IPS-18c (cell line): ENCODE measurements at regions not wholly inside any gene's neighbourhood (a gene's known extent, or its start where the extent isn't known, plus 50 kb on each side); places are given as distances from the start of the nearest gene placed in this dataset.

ENCODE experiments used
- H3K4me3 ChIP-seq: 2 replicates; pipeline ENCODE4 v1.7.0; 2013; ENCODE audit warnings: low read depth, mild to moderate bottlenecking, low read length, moderate library complexity; ENCODE audit not compliant: insufficient read depth
- H3K9me3 ChIP-seq: one replicate; pipeline ENCODE4 v1.6.1; 2013; ENCODE audit warnings: mild to moderate bottlenecking, low read length, moderate library complexity; ENCODE audit not compliant: control insufficient read depth, insufficient read depth

DNA sequence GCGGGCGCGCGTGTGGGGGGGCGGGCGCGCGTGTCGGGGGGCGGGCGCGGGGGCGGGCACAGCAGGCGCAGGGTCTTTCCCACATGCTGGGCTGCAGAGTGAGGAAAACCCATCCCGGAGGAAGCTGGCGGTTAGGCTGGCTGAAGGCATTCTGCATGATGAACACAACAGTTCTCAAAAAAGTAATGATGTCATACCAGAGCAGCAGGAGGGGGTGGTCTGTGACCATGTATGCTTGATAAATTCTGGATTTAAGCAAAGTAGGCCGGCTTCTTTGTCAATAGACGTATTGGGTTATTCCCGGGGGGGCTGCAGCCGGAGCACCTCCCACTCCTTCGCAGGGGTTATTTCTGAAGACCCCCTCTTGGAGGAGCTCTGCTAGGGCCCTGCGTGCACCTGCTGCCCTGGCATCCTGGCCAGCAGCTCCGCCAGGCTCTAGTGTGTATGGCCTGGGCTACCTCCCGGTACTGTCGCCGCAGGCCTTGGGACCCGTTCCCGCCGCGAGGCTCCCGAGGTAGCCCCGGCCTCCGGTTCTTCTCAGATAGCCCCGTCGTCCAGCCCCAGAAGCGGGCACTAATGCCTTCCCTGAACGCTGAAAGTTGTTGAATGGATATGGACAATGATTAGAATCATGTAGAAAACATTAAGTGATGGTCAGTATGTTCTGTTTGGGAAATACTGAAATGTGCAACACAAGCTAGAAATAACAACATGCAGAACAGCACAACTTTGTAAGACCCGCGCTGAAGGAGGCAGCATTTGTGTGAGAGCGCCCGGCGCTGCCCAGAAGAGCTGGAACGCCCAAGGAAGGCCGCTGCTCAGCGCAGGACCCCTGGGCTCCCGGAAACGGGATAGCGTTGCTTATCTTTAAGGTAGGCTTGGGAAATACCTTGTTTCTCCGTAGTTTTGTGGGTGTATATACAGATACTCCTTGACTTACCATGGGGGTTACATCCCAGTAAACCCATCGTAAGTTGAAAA is 101.4 kb upstream of the RAB6C start:
- Histone ChIP-seq H3K4me3 (peak overlapping the region; percentile 34), H3K9me3 (no peaks in the 10 kb centered on the region)

DNA sequence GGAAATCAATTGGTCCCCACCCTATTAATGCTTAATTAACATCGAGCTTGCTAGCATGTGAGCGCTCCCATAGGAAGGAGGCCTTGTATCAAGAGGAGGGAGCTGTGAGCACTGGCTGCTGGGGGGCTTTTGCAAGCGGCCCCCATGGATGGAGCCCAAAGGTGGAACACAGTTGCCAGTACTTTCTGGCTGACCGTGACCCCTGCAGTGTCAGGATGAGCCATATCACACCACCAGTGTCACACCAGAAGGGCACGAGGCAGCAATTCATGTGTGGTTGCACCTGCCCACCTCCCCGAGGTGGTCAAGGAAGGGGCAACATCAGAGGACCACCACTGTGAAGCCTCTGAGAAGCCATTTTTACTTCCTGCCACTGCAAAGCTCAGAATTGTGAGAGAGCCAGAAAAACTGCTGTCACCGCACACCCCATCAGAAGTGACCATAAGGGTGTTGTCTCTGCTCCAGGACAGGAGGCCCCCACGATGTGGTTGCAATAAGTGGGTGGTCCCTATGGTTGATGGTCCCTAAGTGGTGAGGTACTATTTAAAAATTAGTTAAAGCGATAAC is 99.8 kb upstream of the RAB6C start:
- Histone ChIP-seq H3K4me3 (no peak overlapping the region), H3K9me3 (no peaks in the 10 kb centered on the region)

DNA sequence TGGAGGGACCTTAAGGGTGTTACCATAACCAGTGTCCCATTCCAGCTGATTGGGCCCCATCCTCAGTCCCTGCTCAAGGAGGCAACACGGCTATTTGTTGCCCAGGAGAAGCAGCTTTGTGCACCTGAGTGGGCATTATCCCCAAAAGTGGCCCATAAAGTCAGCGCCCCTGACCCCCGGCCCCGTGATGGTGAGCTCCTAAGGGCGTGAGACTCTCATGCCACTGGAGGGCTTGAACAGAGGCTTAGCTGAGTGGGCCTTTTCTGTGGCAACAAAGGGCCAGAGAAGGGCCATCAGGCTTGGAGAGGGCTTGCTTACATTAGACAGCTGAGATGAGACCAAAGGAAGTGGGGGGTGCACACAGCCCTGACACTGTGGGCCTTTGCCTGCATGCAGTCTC is 99.2 kb upstream of the RAB6C start:
- H3K4me3 ChIP-seq, result no peak overlapping the region

DNA sequence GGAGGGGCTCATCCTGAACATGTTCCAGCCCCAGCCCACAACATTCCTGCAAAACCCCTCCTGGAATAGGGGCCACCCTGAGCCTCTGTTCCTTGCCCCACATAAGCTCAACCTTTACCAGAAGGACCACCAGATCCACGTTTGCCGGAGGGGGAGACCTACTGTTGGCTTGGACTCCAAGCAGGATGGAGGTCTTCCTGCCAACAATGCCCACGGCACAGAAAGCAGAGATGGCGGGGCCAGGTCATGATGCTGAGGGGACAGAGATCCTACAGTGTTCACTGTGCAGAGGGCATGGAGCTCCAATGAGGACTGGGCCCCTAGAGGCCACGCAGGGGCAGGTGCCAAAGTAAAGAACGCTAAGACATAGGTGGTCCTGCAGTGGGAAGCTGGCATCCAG is 98.5 kb upstream of the RAB6C start:
- no peaks in the 10 kb centered on the region for H3K9me3 ChIP-seq
- H3K4me3 ChIP-seq, result no peak overlapping the region

More for the DNA sequence above, 99.2 kb upstream of the RAB6C start:
- no peaks in the 10 kb centered on the region for H3K9me3 ChIP-seq

DNA sequence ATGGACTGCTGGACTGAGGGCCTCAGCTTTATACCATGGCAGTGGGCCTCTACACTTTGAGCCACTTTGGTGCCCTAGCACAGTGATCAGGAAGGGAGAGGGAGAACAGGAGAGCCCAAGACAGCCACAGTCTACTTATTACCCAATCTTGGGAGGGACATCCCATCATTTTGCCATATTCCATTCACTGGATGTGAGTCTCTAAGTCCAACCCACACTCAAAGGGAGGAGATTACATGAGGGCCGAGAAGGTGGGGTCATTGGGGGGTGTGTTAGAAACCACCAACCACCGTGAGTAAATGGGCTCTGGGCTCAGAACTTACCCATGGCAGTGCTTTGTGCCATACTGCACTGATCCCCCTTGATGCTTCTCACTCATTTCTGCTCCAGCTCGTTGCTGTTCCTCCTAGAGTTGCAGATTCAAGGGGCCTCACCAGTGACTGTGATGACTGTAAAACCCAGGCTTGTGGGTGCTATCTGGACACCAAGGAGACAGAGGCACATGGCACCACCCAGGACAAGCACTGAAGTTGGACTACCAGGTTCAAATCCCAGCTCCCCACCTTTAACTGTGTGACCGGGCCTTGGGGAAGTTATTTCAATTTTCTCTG is 97.6 kb upstream of the RAB6C start:
- Histone ChIP-seq H3K4me3 (no peak overlapping the region), H3K9me3 (no peaks in the 10 kb centered on the region)

DNA sequence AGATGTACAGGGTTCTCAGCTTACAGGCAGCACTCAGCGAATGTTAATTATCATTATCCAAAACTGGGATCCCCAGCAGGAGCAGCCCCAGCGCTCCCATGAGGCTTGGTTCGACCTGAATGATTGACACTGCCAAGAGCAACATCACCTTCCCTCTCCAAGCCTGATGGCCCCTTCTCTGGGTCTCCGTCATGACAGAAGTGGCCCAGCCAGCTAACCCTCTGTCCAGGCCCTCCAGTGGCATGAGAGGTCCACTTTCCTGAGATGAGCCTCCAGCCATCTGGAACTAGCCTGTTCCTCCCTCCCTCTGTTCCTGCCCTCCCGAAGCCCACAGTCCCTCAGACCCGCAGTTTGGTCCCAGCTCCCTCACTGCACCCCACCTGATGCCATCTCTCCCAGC is 97.0 kb upstream of the RAB6C start:
- Histone ChIP-seq H3K4me3 (no peak overlapping the region), H3K9me3 (no peaks in the 10 kb centered on the region)

DNA sequence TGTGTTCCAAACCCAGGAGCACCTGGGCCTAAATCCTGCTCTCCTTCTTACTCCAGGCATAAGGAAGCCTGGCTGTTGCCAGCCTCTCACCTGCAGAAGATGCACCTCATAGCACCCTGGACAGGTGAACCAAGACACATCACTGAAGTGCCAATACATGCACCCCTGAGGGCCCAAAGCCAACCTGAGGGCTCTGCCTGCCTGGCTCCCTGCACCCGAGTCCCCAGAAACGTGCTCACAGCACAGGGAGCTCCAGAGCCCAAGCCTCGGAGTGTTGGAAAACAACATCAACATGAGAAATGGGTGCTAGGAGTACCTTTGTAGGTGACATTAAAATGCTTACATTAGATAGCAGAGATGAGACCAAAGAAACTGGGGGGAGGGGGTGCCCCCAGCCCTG is 96.3 kb upstream of the RAB6C start:
- peaks cover 2% of the 10 kb centered on the region for H3K9me3 ChIP-seq
- no peak overlapping the region for H3K4me3 ChIP-seq

DNA sequence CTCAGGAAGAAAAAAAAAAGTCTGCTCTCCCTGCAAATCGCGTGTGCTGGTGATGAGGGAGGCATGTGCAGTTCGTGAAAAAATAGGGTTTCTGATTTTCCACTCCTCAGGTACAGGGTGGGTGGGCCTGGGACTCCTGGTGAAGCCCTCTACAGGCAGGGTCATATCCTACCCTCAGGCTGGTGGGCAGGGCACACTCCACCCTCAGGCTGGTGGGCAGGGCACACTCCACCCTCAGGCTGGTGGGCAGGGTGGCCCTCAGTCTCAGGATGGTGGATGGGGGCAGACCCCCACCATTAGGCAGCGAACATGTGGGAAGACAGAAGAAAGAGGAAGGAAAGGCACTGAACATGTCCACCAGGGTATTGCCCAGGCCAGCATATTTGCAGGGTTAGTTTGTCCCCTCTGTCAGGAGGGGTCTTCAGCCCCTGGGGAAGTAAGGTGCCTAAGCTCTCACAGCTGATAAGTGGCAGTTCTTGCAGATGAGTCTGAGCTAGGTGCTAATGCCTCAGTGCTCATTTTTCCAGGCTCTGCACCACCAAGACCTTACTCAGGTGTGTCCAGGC is 95.2 kb upstream of the RAB6C start:
- Histone ChIP-seq H3K4me3 (no peak overlapping the region), H3K9me3 (peaks cover 2% of the 10 kb centered on the region)

DNA sequence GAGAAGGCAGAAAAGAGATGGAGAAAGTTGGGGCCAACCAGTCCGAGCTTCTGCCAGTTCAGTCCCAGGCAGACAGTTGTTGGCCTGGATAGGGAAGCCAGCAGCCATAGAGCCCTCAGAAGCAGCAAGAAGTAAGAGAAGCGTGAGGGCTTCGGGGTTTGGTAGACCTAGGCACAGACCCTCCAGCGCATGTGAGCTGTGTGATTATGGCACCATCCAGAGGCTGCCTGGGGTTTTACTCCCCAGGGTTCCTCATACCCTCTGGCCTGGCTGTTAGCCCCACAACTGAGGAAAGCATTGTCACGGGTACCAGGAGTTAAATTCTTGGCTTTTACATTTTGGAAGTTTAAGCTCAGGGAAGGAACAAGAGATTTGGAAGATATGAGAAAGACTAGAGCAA is 93.7 kb upstream of the RAB6C start:
- no peak overlapping the region for H3K4me3 ChIP-seq
- H3K9me3 ChIP-seq, result peaks cover 2% of the 10 kb centered on the region

DNA sequence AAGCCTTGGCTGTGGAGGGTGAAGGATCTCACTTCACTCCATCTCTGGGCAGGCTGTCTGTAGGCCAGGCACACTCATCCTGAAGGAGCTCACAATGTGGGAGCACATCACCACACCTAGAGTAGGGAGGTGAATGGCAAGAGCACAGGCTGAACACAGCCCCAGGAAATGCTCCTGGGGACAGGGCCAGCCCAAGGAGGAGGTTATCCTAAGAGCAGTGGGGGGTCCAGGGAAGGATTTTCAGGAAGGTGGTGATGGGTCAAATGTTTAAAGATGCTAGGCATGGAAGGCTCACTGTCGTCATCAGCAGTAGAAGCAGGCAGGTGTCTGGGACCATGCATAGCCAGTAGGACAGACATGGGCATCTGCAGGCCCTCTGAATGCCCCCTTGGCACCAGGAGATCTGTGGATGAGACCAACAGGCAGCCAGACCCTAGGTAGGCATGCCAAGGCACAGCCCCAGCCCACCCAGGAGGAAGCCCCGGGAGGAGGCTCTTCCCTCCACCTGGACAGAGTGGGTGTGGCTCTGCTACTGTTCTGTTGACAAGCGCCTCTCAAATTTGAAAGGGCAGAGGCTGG is 91.7 kb upstream of the RAB6C start:
- Histone ChIP-seq H3K4me3 (no peak overlapping the region), H3K9me3 (peaks cover 2% of the 10 kb centered on the region)

DNA sequence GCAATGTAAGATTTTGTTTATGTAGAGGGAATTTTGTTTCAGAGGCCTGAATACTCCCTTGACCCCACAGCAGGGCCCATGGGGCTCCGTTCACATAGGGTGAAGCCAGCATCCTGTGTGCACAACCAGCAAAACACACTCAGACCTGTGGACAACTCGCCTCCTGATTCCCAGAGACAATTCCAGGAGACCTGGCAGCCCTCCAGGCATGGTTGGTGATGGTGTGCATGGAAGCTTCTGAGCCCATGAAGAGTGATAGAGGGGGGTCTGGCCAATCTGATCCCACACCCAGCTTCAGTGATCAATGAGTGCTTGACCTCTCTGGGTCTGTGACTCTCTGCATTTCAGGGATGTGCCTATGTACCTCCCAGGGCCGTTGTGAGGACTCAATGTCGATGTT is 91.0 kb upstream of the RAB6C start:
- peaks cover 2% of the 10 kb centered on the region for H3K9me3 ChIP-seq
- H3K4me3 ChIP-seq, result no peak overlapping the region

DNA sequence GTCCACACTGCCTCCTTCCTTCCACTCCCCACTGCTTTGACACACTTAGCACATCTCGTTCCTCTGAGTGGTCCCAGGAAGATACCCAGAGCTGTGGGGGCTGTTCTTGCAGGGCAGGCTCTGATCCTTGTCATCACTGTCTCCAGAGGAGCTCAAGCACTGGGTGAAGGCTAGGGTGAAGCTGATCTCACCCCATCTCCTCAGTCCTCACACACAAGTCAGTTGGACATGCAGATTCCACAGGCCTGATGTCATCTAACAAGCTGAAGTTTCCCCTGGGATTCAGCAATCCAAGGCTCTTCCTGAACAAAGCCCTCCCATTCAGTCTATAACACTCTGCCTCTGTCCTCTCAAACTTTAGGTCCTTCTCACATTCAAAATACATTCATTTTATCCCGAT is 90.6 kb upstream of the RAB6C start:
- peaks cover 2% of the 10 kb centered on the region for H3K9me3 ChIP-seq
- no peak overlapping the region for H3K4me3 ChIP-seq

DNA sequence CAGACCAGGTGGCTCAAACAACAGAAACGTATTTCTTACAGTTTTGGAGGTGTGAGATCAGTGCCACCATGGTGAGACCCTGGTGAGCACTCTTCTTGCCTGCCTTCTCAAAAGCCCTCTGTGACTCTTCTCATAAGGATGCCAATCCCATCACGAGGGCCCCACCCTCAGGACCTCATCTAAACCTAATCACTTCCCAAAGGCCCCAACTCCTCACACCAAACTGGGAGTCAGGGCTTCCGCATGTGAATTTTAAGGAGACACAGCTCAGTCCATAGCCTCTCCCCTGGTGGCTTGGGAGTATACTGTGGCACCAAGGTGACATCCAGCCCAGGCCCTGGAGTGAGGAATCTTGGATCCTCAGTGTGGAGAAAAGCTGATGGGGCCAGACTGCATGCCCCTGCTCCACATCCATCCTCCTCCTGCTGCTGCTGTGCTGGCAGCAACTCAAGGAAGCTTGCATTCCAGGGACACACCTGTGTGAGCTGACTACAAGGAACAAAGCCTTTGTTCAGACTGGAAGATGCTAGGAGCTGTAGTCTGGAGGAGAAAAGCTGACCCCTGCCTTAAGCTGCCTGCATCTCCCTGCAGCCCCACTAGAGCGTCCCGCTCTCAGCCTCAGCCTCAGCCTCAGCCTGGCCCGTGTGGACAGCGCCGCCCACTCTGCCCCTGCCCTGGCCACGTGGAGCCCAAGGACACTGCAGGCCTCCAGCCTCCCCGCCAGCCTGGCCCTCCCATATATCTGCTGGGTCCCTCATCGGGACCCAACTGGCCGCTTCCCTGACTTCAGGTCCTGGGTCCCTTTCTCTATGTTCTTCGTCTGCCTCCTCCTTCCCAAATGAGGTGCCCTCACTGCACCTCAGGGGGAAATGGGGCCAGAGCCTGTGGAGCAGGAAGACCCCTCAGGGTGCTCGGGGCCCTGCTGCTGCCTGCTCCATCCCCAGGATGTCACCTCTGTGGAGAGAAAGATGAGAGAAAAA is 87.8 kb upstream of the RAB6C start:
- Histone ChIP-seq H3K9me3 (peaks cover 2% of the 10 kb centered on the region), H3K4me3 (no peak overlapping the region)

DNA sequence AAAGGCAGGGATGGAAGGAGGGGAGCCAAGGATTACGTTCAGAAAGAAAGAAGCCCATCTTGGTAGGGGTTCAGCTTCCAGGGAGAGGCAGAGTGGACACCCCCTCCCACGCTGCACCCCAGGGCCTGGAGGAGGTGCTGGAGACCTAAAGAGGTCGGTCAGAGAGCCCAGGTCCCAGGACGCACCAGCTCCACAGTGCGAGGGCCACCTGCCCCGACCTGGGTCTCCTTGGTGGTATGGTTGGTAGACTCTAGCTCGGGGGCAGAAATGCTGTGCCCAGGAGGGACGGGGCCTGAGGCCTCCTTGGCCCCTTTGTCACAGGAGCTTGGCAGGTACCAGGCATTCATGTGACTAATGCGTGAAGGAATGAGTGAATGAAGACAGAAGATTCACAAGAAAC is 87.1 kb upstream of the RAB6C start:
- no peak overlapping the region for H3K4me3 ChIP-seq
- H3K9me3 ChIP-seq, result peaks cover 2% of the 10 kb centered on the region

DNA sequence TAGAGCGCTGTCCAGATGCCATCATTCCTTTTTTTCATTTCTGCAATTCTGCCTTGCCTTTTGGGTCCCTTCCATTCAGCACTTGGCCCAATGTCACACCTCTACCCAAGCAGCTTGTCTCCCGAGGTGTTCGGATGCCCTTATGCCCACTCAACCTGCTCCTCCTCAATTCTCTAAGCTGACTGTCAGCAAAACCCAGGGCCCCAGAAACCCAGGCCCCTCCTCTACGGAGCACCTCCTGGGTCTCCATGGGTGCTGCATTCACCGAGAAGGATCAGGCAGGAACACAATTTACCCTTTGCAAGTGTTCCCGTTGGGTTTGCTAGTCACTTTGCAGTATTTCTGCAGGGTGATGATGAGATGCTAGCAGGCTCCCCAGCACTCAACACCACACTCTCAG is 86.7 kb upstream of the RAB6C start:
- Histone ChIP-seq H3K9me3 (peaks cover 2% of the 10 kb centered on the region), H3K4me3 (no peak overlapping the region)

DNA sequence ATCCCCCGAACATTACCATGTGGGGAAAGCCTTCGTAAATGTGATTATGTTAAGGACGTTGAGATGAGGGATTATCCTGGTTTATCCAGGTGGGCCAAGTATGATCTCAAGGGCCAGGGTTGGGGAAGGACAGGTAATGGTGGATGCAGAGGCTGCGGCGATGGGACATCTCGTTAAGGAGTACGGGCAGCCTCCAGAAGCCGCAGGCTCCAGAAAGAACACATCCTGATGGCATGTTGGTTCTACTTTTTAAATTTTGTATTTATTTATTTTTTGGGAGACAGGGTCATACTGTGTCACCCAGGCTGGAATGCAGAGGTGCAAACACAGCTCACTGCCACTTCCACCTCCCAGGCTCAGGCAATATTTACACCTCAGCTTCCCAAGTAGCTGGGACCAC is 86.2 kb upstream of the RAB6C start:
- Histone ChIP-seq H3K4me3 (no peak overlapping the region), H3K9me3 (no peaks in the 10 kb centered on the region)

DNA sequence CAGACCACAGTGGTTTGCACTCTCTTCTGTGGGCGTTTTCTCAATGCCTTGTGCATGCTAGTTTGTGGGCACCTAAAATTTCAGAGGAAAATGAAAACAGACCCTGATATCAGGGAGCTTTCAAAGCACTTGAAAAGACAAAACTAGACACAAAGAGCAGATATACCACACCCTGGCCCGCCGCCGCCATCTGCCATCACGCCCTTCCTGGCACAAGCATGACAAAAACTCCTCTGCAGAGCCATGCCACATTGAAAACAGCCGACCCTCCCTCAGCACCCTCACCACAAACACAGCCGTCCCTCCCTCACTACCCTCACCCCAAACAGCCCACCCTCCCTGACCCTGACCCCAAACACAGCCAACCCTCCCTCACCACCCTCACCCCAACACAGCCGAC is 84.8 kb upstream of the RAB6C start:
- H3K9me3 ChIP-seq, result no peaks in the 10 kb centered on the region
- H3K4me3 ChIP-seq, result no peak overlapping the region
